GM12878 (cell line): ENCODE measurements at regions not wholly inside any gene's neighbourhood (a gene's known extent, or its start where the extent isn't known, plus 50 kb on each side); places are given as distances from the start of the nearest gene placed in this dataset.

Experiments used
- ATAC-seq: fragments of 200-7000 bp; cut with Tn5 transposase; 3 replicates; pipeline ENCODE4 v1.9.1; 2020; ENCODE audit warnings: mild to moderate bottlenecking, moderate library complexity
- BruUV-seq: library from RNA; stranded (reverse); fragments of 400-500 nt; replicated peaks from 2 replicates; lab custom pipeline; 2021; lab: Mats Ljungman, UMichigan
- CTCF ChIA-PET: fragments of 300-600 bp; sonication (Branson Sonifier 250); formaldehyde crosslinking; extraction: SDS; loops from one replicate; lab custom pipeline; 2021; ENCODE audit warnings: inconsistent platforms; lab: Yijun Ruan, JAX
- POLR2A ChIA-PET: fragments of 350-600 bp; formaldehyde crosslinking; extraction: SDS; loops from one replicate; lab custom pipeline; 2021; ENCODE audit warnings: inconsistent platforms; lab: Charles Lee
- RAD21 ChIA-PET: fragments of 300-600 bp; sonication (Branson Sonifier 250); formaldehyde crosslinking; loops from one replicate; lab custom pipeline; 2023; ENCODE audit warnings: antibody characterized with exemption; ENCODE audit not compliant: unreplicated experiment; lab: Charles Lee
- SMC1A ChIA-PET: fragments of 300-600 bp; sonication (Branson Sonifier 250); formaldehyde crosslinking; loops from one replicate; lab custom pipeline; 2023; ENCODE audit not compliant: unreplicated experiment, uncharacterized antibody; lab: Charles Lee
- DNase-seq: peaks from one replicate; pipeline ENCODE4 v3.0.0-alpha.2; 2011; ENCODE audit warnings: low read depth, low spot score
- FAIRE-seq: peaks from 3 replicates; lab custom pipeline; 2011; peaks lifted over from hg19 to GRCh38; lab: Jason Lieb, UNC
- H2AFZ ChIP-seq: 2 replicates; pipeline ENCODE4 v1.6.0; 2011; ENCODE audit warnings: low read depth, low read length, control low read depth; ENCODE audit not compliant: control insufficient read depth
- H3K27ac ChIP-seq: 2 replicates; pipeline ENCODE4 v1.5.1; 2011; ENCODE audit warnings: control low read depth; ENCODE audit not compliant: control insufficient read depth, insufficient read depth
- H3K27me3 ChIP-seq, 2 experiments: replicated peaks in 1 of 2; 2 replicates each; pipeline versions ENCODE4 v1.6.0 to v1.6.1; 2011; ENCODE audit warnings: low read length in 1 of 2; ENCODE audit not compliant: control insufficient read depth in 2 of 2, insufficient read depth in 2 of 2
- H3K36me3 ChIP-seq, 2 experiments: 2 replicates each; pipeline ENCODE4 v1.5.1; 2011; ENCODE audit warnings: low read length in 1 of 2; ENCODE audit not compliant: control insufficient read depth in 2 of 2, insufficient read depth in 2 of 2
- H3K4me1 ChIP-seq: 2 replicates; pipeline ENCODE4 v1.6.1; 2011; ENCODE audit warnings: mild to moderate bottlenecking, low read length, moderate library complexity, mixed read lengths; ENCODE audit not compliant: control insufficient read depth, insufficient read depth
- H3K4me2 ChIP-seq: 2 replicates; pipeline ENCODE4 v1.6.0; 2011; ENCODE audit warnings: control low read depth; ENCODE audit not compliant: control insufficient read depth, insufficient read depth
- H3K4me3 ChIP-seq: fragments of 200-600 bp; sonication (generic); 2 replicates; pipeline ENCODE4 v1.5.1; 2016
- H3K79me2 ChIP-seq: 2 replicates; pipeline ENCODE4 v1.6.0; 2011; ENCODE audit warnings: low read length; ENCODE audit not compliant: control insufficient read depth, insufficient read depth
- H3K9ac ChIP-seq: 2 replicates; pipeline ENCODE4 v1.8.0; 2011; ENCODE audit warnings: low read length, control low read depth, mixed read lengths; ENCODE audit not compliant: control insufficient read depth, insufficient read depth
- H3K9me3 ChIP-seq: replicated peaks from 3 replicates; pipeline ENCODE4 v1.5.1; 2011; ENCODE audit warnings: mild to moderate bottlenecking, low read length; ENCODE audit not compliant: control insufficient read depth, insufficient read depth
- H4K20me1 ChIP-seq: 2 replicates; pipeline ENCODE4 v1.6.0; 2011; ENCODE audit not compliant: control insufficient read depth, insufficient read depth
- ATF7 ChIP-seq: fragments of 450-650 bp; IDR thresholded peaks from 2 replicates; pipeline ENCODE4 v1.6.1; 2016; ENCODE audit warnings: low read depth, mild to moderate bottlenecking
- BMI1 ChIP-seq: fragments of 450-650 bp; IDR thresholded peaks from 2 replicates; pipeline ENCODE4 v1.6.1; 2016; ENCODE audit warnings: mild to moderate bottlenecking, moderate library complexity, borderline replicate concordance
- POU2F2 ChIP-seq: IDR thresholded peaks from 3 replicates; pipeline ENCODE4 v1.6.1; 2011; ENCODE audit warnings: low read depth, mild to moderate bottlenecking, low read length, borderline replicate concordance
- RUNX3 ChIP-seq: IDR thresholded peaks from 2 replicates; pipeline ENCODE4 v1.6.1; 2012; ENCODE audit warnings: low read length, inconsistent platforms
- WGBS: methylation state at CpG from one replicate; pipeline ENCODE4 v1.1.6; 2016; ENCODE audit warnings: low lambda C conversion rate; ENCODE audit not compliant: insufficient replicate concordance, insufficient coverage; ENCODE audit errors: missing lambda C conversion rate; 5-methylcytosine and 5-hydroxymethylcytosine counted together
- in situ Hi-C: fragments of 300-500 bp; cut with MboI; formaldehyde crosslinking; loops from 9 replicates; pipeline ENCODE4 v1.14.3; 2018; ENCODE audit warnings: mixed read lengths
- intact Hi-C: fragments of 100-400 bp; cut with micrococcal nuclease; formaldehyde crosslinking; loops from one replicate; pipeline ENCODE4 v1.14.2; 2022; ENCODE audit not compliant: unreplicated experiment
- TF ChIP-seq, protein P1 (sequence below), 3 experiments: IDR thresholded peaks in 2 of 3; conservative IDR thresholded peaks in 1 of 3; 2 replicates each; pipeline ENCODE4 v1.5.1; 2011; ENCODE audit warnings: low read depth in 3 of 3, low read length in 3 of 3, mild to moderate bottlenecking in 3 of 3, control low read depth in 2 of 3, moderate library complexity in 2 of 3, inconsistent platforms in 1 of 3, mixed read lengths in 1 of 3; ENCODE audit not compliant: control insufficient read depth in 2 of 3, insufficient read depth in 1 of 3; ENCODE audit errors: extremely low read depth in 1 of 3
- TF ChIP-seq, protein P2 (sequence below): IDR thresholded peaks from 2 replicates; pipeline ENCODE4 v1.6.1; 2012; ENCODE audit warnings: low read depth, low read length, improper control_type of control experiment

DNA sequence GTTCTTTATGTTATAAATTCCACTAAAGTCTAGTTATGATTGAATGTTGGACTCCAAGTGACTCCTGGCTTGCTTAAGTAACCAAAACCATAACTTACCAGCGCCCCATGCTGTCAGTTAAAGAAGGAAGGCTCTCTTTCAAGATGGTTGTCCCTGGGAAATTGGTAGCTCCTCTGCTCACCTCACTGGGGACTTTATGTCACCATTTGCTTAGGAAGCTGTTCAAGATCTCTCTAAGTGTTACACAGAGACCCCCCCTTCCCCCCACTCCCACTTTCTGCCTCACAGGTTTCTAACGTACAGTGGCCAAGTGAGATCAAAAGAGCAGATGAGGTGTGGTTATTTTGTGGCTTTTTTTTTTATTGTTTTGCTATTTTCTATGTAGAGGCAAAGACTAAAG lies 301.8 kb downstream of the AASDHPPT start:
- FAIRE-seq: no peak
- BruUV-seq: no TSS peak
- H3K36me3 ChIP-seq: no peaks in the 10 kb centered on the region
- H2AFZ ChIP-seq: no peak overlapping the region
- DNase-seq: no peak
- peak; percentile 60 for ATAC-seq
- ChIA-PET RAD21 (no interaction called here), CTCF (no interaction called here), SMC1A (no interaction called here), POLR2A (no interaction called here)
- TF ChIP-seq, protein P1, sequence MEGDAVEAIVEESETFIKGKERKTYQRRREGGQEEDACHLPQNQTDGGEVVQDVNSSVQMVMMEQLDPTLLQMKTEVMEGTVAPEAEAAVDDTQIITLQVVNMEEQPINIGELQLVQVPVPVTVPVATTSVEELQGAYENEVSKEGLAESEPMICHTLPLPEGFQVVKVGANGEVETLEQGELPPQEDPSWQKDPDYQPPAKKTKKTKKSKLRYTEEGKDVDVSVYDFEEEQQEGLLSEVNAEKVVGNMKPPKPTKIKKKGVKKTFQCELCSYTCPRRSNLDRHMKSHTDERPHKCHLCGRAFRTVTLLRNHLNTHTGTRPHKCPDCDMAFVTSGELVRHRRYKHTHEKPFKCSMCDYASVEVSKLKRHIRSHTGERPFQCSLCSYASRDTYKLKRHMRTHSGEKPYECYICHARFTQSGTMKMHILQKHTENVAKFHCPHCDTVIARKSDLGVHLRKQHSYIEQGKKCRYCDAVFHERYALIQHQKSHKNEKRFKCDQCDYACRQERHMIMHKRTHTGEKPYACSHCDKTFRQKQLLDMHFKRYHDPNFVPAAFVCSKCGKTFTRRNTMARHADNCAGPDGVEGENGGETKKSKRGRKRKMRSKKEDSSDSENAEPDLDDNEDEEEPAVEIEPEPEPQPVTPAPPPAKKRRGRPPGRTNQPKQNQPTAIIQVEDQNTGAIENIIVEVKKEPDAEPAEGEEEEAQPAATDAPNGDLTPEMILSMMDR (IDR thresholded peaks at IDR 0.05 in 2 of 3, conservative IDR thresholded peaks at IDR 0.05 in 1 of 3; ENCODE audit: control insufficient read depth in 2 of 3, extremely low read depth in 1 of 3, insufficient read depth in 1 of 3, low read depth in 3 of 3, low read length in 3 of 3): 0 out of 6 replicates have a peak, but pooled peaks of 1 of the 3 experiments have one; percentile 2
- TF ChIP-seq ATF7: no peak
- TF ChIP-seq, protein P2, sequence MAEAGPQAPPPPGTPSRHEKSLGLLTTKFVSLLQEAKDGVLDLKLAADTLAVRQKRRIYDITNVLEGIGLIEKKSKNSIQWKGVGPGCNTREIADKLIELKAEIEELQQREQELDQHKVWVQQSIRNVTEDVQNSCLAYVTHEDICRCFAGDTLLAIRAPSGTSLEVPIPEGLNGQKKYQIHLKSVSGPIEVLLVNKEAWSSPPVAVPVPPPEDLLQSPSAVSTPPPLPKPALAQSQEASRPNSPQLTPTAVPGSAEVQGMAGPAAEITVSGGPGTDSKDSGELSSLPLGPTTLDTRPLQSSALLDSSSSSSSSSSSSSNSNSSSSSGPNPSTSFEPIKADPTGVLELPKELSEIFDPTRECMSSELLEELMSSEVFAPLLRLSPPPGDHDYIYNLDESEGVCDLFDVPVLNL: no peak
- TF ChIP-seq BMI1: no peak
- peak; percentile 21; the same call in 1 of the 2 replicates for TF ChIP-seq RUNX3
- no peak for TF ChIP-seq POU2F2
- no peaks in the 10 kb centered on the region for H3K79me2 ChIP-seq
- no peaks in the 10 kb centered on the region for H4K20me1 ChIP-seq
- H3K4me2 ChIP-seq: no peak overlapping the region
- H3K9me3 ChIP-seq: no peaks in the 10 kb centered on the region
- intact Hi-C loops (no loop called here), in situ Hi-C loops (no loop called here)
- WGBS: 0% methylated on average over 2 of the region's 2 CpGs
- H3K9ac ChIP-seq: no peak overlapping the region
- no peak overlapping the region for H3K27ac ChIP-seq
- H3K4me3 ChIP-seq: no peak overlapping the region
- no peaks in the 10 kb centered on the region for H3K4me1 ChIP-seq
- H3K27me3 ChIP-seq: no peaks in the 10 kb centered on the region; a peak in 1 of 4 replicates
